IPS-15b (cell line): ENCODE measurements at regions not wholly inside any gene's neighbourhood (a gene's known extent, or its start where the extent isn't known, plus 50 kb on each side); places are given as distances from the start of the nearest gene placed in this dataset.
"Not testable (repeated sequence)": the region's sequence is repeated elsewhere in the genome, so short reads cannot be mapped to it uniquely, and the experiment has no call there.

ENCODE experiments used
- H3K27me3 ChIP-seq: one replicate; pipeline ENCODE4 v1.6.1; 2013; ENCODE audit warnings: low read length; ENCODE audit not compliant: control insufficient read depth, insufficient read depth
- H3K36me3 ChIP-seq: one replicate; pipeline ENCODE4 v1.6.1; 2013; ENCODE audit warnings: low read length; ENCODE audit not compliant: control insufficient read depth, insufficient read depth
- H3K4me1 ChIP-seq: one replicate; pipeline ENCODE4 v1.6.1; 2013; ENCODE audit warnings: mild to moderate bottlenecking, low read length; ENCODE audit not compliant: control insufficient read depth, insufficient read depth
- H3K4me3 ChIP-seq: one replicate; pipeline ENCODE4 v1.5.1; 2013; ENCODE audit warnings: low read depth, low read length
- H3K9ac ChIP-seq: one replicate; pipeline ENCODE4 v1.6.1; 2013; ENCODE audit warnings: low read depth, mild to moderate bottlenecking, low read length
- H3K9me3 ChIP-seq: one replicate; pipeline ENCODE4 v1.6.1; 2013; ENCODE audit warnings: mild to moderate bottlenecking, low read length; ENCODE audit not compliant: control insufficient read depth, insufficient read depth

DNA sequence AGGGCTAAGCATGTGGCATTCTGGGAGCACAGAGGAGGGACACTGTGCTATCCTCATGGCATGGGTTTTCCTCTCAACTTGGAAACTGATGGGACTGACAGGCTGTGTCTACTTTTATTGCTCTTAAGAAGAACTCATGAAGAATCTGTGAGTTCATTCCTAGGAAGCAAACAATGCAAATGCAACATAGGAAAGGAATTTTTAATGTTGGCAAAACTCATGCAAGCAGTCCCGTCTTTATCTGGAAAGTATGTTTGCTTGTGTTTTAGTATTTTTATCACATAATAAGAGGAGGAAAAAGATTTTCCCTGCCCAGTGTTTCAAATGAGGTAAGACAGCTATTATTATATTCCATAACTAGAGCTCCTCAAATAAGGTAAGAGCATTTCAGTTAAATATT, 89.7 kb downstream of the TRIM42 start:
- Histone ChIP-seq H3K4me1 (no peaks in the 10 kb centered on the region), H3K4me3 (no peak overlapping the region), H3K36me3 (no peaks in the 10 kb centered on the region), H3K9ac (no peak overlapping the region), H3K9me3 (no peaks in the 10 kb centered on the region), H3K27me3 (no peaks in the 10 kb centered on the region)

- Histone ChIP-seq H3K27me3 (no peaks in the 10 kb centered on the region), H3K4me1 (no peaks in the 10 kb centered on the region), H3K36me3 (no peaks in the 10 kb centered on the region), H3K9me3 (no peaks in the 10 kb centered on the region), H3K9ac (no peak overlapping the region), H3K4me3 (no peak overlapping the region)
These were observed 91.1 kb downstream of the TRIM42 start for GRCh38 chr3:140768941-140769340.

DNA sequence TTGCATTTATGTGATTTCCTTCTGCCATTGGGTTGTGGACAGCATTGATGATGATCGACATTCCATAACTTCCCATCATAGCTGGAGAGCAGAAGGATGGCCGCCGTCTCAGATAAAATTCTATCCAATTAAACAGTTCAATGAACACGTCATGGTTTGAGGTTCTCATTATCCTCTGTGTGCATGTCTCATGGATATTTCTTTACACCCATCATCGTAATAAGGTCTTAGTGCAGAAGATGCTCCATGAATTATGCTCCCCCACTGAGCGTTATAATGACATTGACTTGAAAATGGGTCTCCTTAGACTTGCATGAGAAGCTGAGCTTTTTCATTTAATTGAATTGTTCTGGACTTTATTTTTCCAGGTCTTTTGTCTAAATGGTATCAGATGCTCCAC, 92.1 kb downstream of the TRIM42 start:
- no peaks in the 10 kb centered on the region for H3K4me1 ChIP-seq
- H3K36me3 ChIP-seq: no peaks in the 10 kb centered on the region
- H3K27me3 ChIP-seq: no peaks in the 10 kb centered on the region
- no peaks in the 10 kb centered on the region for H3K9me3 ChIP-seq
- H3K9ac ChIP-seq: no peak overlapping the region
- H3K4me3 ChIP-seq: no peak overlapping the region

DNA sequence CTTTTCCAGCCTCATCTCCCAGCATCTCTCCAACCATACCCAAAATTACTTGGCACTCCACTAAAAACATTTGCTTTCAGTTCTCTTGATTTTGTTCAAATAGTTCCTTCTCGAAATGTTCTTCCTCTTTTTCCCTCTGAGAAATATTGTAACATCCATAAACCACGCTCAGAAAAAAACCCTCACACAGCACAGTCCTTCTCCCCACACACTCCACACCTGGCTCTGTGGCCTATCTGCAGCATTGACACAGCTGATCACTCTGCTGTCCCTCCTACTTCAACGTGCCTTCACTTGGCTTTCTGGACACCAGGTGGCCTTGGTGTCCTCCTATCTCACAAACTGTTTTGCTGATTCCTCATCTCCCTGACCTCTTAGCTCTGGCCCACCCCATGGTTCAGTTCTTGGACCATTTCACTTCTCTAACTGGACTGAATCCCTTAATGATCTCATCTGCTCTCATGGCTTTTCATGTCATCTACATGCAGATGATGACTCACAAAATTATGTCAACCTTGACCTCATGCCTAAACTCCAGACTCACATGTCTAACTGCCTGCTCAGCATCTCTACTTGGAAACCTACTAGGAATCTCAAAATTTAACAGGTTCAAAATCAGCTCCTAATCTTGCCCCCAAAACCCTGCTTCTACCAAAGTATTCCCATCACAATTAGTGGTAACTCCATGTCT, 93.3 kb downstream of the TRIM42 start:
- Histone ChIP-seq H3K4me3 (no peak overlapping the region), H3K36me3 (no peaks in the 10 kb centered on the region), H3K9ac (no peak overlapping the region), H3K9me3 (no peaks in the 10 kb centered on the region), H3K27me3 (no peaks in the 10 kb centered on the region), H3K4me1 (no peaks in the 10 kb centered on the region)

GRCh38 chr3:140777631-140778233, 99.9 kb downstream of the TRIM42 start:
- Histone ChIP-seq H3K9me3 (no peaks in the 10 kb centered on the region), H3K4me3 (no peak overlapping the region), H3K4me1 (no peaks in the 10 kb centered on the region), H3K27me3 (no peaks in the 10 kb centered on the region), H3K9ac (no peak overlapping the region), H3K36me3 (no peaks in the 10 kb centered on the region)

DNA sequence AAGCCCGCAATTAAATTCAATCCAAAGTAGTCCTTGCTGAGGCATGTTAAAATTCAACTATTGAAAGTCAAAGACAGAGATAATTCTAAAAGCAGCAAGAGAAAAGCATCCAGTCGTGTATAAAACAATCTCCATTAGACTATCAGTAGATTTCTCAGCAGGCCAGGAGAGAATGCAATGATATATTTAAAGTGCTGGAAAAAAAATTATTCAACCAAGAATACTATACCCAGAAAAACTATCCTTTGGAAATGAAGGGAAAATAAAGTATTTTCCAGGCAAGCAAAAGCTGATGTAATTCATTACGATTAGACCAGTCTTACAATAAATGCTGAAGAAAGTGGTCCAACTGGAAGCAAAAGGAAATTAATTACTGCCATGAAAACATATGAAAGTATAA, 113.5 kb downstream of the TRIM42 start:
- H3K9ac ChIP-seq: no peak overlapping the region
- H3K9me3 ChIP-seq: no peaks in the 10 kb centered on the region
- no peak overlapping the region for H3K4me3 ChIP-seq
- H3K27me3 ChIP-seq: no peaks in the 10 kb centered on the region
- H3K36me3 ChIP-seq: no peaks in the 10 kb centered on the region
- peaks cover 8% of the 10 kb centered on the region for H3K4me1 ChIP-seq

- H3K4me1 ChIP-seq: peaks cover 8% of the 10 kb centered on the region
- no peaks in the 10 kb centered on the region for H3K36me3 ChIP-seq
- no peaks in the 10 kb centered on the region for H3K9me3 ChIP-seq
- no peak overlapping the region for H3K4me3 ChIP-seq
- H3K9ac ChIP-seq: peak overlapping the region; percentile 28
- H3K27me3 ChIP-seq: no peaks in the 10 kb centered on the region
These were observed 116.6 kb downstream of the TRIM42 start for GRCh38 chr3:140794507-140794906.

- H3K4me3 ChIP-seq, H3K36me3 ChIP-seq, H3K4me1 ChIP-seq, H3K27me3 ChIP-seq, H3K9ac ChIP-seq, H3K9me3 ChIP-seq: not testable (repeated sequence)
These were observed 125.0 kb downstream of the TRIM42 start for GRCh38 chr3:140802898-140803297.

- Histone ChIP-seq H3K27me3 (no peaks in the 10 kb centered on the region), H3K9me3 (no peaks in the 10 kb centered on the region), H3K9ac (no peak overlapping the region), H3K36me3 (no peaks in the 10 kb centered on the region), H3K4me1 (peaks cover 3% of the 10 kb centered on the region), H3K4me3 (no peak overlapping the region)
These were observed 131.5 kb downstream of the TRIM42 start for GRCh38 chr3:140809316-140809715.

GRCh38 chr3:140816372-140817195, 125.1 kb upstream of the SLC25A36 start:
- H3K9ac ChIP-seq: no peak overlapping the region
- H3K9me3 ChIP-seq: no peaks in the 10 kb centered on the region
- no peaks in the 10 kb centered on the region for H3K27me3 ChIP-seq
- H3K4me3 ChIP-seq: no peak overlapping the region
- no peaks in the 10 kb centered on the region for H3K4me1 ChIP-seq
- no peaks in the 10 kb centered on the region for H3K36me3 ChIP-seq

DNA sequence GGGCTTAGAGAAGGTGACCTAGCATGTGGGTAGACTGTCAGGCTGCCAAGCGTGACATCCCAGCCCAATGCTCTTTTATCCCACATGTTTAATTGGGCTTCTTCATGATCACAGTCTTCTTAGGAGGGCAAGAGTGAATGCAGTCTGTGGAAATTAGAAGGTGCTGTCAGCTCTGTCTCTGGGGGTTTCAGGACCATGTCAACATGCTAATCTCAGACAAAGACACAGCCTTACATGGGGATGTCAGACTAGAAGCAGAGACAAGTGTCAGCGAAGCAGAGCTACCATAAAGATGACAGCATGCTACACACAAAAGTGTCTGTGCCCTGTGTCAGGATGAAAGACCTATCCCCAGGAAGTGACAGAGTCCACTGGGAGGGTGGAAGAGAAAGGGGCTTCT, 120.1 kb upstream of the SLC25A36 start:
- Histone ChIP-seq H3K9me3 (no peaks in the 10 kb centered on the region), H3K9ac (no peak overlapping the region), H3K4me3 (no peak overlapping the region), H3K36me3 (no peaks in the 10 kb centered on the region), H3K27me3 (no peaks in the 10 kb centered on the region), H3K4me1 (no peaks in the 10 kb centered on the region)
